NCI-H524 (cell line): ENCODE measurements at regions not wholly inside any gene's neighbourhood (a gene's known extent, or its start where the extent isn't known, plus 50 kb on each side); places are given as distances from the start of the nearest gene placed in this dataset.
"Not testable (repeated sequence)": the region's sequence is repeated elsewhere in the genome, so short reads cannot be mapped to it uniquely, and the experiment has no call there.

ENCODE experiments used
- DNase-seq, 2 experiments: peaks; one replicate each; lab custom pipeline; 2025; lab: John Stamatoyannopoulos, UW

DNA sequence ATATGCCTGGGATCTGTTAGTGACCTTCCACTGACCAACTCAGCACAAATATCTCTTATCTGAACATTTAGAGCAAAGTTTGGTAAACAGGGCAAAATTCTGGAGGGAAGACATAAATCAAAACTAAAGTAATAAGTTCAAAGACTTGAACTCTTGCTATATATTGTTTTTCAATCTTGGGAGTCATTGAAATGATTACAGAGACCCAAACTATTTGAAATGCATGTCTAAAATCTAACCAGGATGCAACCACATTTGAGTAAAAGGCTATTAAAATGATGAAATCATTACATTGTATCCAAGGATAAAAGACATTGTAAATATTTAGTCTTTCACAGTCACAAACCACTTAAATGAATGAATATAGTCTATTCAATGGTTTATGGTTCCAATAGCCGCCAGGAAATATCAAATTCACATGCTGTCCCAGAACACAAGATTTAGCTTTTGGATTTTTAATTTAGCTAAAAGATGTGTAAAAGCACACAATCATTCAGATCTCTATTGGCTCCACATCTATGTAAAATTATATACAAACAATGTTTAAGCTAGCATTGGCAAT is 256.6 kb upstream of the EPHA7 start:
- DNase-seq: no peak

DNA sequence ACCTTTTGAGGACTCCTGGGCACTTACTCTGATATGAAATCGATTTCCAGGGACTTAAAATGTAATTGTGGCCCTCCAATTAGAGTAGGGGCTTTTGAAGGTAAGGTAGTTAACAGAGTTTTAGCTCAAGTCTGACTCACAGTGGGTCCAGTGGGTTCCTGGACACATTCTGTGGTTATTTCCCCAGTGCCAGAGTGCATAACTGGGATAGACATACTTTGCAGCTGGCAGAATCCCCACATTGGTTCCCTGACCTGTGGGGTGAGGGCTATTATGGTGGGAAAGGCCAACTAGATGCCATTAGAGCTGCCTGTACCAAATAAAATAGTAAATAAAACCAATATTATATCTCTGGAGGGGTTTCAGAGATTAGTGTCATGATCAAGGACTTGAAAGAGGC is 243.8 kb upstream of the EPHA7 start:
- no peak for DNase-seq

- DNase-seq: no peak
These were observed 235.2 kb upstream of the EPHA7 start for GRCh38 chr6:93654548-93654947.

GRCh38 chr6:93644611-93645010 is 225.3 kb upstream of the EPHA7 start:
- DNase-seq: no peak

GRCh38 chr6:93639126-93639525 is 219.8 kb upstream of the EPHA7 start:
- no peak for DNase-seq

- not testable (repeated sequence) for DNase-seq
These were observed 217.8 kb upstream of the EPHA7 start for GRCh38 chr6:93636987-93637664.

DNA sequence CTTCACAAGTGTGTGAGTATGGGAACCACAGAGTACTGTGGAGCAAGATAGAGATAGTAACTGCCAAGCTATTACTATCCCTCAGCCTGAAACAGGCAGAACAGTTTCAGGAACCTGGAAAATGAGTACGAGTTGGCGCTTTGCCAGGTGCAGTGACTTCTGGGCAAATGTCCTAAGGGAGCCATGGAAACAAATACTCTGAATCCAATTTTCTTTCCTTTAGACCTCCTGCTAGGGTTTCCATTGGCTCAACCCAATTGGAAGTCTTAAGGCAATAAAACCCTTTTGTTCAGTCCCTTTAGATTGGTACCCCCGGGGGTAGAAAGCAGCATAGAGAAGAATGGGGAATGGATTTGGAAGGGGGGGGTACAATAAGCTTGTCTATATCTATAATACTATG is 205.0 kb upstream of the EPHA7 start:
- peak in 1 of 2 experiments; percentile 42 for DNase-seq

- peak; percentile 28 to 48 for DNase-seq
These were observed 202.1 kb upstream of the EPHA7 start for GRCh38 chr6:93621442-93621841.

DNA sequence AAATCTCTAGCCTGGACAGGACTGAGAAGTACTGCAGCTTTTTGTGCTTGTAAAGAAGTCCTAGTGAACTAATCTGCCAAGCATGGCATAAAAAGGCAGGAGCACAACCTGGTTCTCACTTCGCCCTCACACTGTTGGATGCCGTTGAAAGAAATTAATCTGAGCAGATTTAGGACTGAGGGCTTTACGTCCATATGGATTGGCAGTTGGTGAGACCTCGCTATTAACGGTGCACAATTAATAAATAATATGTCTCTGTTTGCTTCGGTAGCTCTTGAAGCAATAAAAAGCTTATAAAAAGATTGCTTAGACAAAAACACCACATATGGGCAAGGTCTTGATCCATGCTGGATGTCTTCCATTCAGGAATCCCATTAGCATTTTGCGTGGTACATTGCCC is 185.6 kb upstream of the EPHA7 start:
- DNase-seq: peak; percentile 95 to 98

DNA sequence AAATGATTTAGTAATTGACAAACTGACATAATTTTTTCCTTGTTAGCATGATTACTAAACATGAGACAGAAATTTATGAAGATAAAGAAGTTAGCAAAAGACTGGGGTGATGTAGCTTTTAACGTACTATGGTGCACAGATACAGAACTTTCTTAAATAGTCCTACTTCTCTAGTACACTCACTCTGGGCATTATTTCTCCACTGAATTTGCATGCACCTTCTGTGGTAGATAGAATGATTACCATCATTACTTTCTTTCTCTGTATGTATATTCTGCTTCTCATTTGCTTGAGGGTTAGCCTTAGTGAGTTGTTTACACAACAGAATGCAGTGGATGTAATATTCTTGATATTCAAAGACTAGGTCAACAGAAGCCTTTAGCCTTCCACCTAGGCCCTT is 173.1 kb upstream of the EPHA7 start:
- no peak for DNase-seq

DNA sequence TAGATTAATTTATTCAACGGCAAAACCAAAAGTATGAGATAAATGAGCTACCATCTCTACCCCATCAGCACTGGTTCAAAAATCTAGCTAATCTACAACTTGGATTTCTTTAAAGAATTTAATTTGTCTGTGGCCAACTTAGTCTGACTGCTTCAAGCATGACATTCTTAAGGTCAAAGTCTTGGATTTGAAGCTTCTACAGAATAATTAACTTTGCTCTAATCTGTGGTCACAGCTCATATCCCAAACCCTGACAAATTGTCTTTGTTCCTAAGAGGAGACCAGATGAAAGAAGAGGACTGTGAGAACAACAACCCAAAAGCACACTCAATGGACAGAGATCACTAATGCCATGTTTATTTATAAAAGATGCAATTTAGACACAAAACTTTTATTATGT is 166.9 kb upstream of the EPHA7 start:
- DNase-seq: no peak

GRCh38 chr6:93584300-93584699 is 164.9 kb upstream of the EPHA7 start:
- DNase-seq: no peak

DNA sequence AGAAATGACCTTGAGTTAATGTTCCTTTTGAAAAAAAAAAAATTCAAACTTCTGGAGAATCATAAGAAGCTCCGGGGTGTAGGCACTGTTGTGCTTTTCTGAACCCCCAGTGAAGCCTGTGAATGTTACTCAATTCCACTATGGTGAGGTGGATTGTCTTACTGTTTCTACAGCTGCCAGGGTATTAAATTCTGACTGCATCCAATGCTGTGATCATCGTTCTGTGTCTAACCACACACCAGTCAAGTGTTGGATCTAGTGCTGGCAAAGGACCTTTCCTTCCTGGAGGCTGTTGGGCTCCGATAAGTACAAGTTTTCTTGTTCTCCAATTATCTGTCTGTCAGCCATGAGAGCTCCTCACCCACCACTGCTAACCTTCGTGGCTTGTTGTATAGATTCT is 162.0 kb upstream of the EPHA7 start:
- peak; percentile 70 to 91 for DNase-seq

DNA sequence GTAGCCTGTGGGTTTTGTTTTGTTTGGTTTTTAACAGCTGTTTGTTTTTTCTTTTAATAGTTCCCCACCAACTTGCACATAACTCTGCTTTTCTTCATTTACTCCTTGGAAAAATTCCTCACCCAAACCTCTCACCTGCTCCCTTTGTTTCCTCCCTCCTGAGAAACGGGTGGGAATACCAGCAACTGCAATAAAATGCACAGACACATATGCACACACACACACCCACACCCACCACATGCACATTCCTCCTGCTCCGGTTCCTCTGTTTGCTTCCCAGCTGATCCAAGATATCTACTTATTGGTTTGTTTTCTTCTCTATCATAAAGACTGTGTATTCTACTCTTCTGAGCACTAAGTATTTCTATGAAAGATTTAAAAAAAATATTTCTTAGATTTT is 161.1 kb upstream of the EPHA7 start:
- DNase-seq: no peak

- DNase-seq: peak; percentile 51 to 90
These were observed 156.3 kb upstream of the EPHA7 start for GRCh38 chr6:93575495-93576267.

GRCh38 chr6:93574299-93574698 is 154.9 kb upstream of the EPHA7 start:
- peak in 1 of 2 experiments; percentile 16 for DNase-seq

- no peak for DNase-seq
These were observed 152.0 kb upstream of the EPHA7 start for GRCh38 chr6:93571346-93571745.

- no peak for DNase-seq
These were observed 148.8 kb upstream of the EPHA7 start for GRCh38 chr6:93568169-93568568.

DNA sequence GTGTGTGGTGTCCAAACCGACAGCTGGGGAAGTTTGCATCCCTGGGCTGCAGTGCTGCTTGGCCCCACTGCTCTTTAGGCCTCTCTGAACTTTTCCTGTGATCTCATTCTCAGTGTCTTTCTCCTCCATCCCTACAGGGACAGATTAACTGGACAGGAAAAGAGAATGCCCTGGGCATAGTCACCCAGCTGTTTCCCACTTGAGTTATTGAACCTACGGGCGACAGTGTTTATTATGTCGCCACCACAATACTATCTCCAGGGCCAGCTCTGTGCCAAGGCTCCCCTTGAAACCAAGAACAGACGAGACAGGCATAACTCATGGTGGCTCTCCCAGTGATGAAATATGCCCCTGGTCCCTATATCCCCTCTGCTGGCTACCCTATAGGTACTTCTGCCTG is 147.8 kb upstream of the EPHA7 start:
- DNase-seq: no peak

- no peak for DNase-seq
These were observed 146.9 kb upstream of the EPHA7 start for GRCh38 chr6:93566285-93566684.

- DNase-seq: no peak
These were observed 143.2 kb upstream of the EPHA7 start for GRCh38 chr6:93562582-93562981.

DNA sequence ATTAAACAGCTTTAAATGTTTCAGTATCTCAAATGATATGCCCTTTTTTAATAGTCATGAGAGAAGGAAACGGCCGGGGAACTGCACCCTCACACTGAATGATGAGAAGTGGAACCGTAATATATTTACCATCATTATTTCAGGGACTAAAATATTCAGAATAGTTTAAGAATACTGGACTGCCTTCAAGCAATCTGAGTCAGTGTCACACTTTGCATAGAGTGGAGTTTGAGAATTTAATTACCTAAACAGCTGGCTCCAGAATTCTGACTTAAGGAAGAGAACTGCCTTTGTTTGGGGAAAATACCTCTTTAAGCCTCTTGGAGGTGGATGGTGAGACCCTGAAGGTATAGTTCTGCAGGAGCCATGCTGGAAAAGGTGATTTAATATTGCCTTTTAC is 135.9 kb upstream of the EPHA7 start:
- DNase-seq: peak in 1 of 2 experiments; percentile 38

GRCh38 chr6:93554018-93554417 is 134.7 kb upstream of the EPHA7 start:
- no peak for DNase-seq
